ENCODE measurements at regions not wholly inside any gene's neighbourhood (a gene's known extent, or its start where the extent isn't known, plus 50 kb on each side); places are given as distances from the start of the nearest gene placed in this dataset.

DNA sequence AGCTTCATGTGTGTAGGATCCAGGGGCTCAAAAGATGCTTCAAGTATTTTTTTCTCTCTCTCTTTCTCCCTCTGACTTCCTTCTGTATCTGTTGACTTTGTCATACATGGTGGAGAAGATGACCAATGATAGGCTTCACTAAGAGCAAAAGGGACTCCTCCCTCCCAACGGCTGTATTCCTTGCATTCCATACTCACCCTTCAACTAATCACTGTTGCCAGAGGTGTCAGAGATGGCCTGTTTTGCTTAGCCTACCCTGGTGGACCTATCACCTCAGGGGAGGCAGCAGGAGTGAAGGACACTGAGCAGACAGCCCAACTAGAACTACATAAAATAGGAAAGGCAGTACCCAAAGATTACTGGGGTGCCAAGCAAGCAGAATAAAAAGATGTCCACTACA is 62.2 kb upstream of the C1QTNF7 start:
- Histone ChIP-seq H3K27me3 (ENCODE audit: insufficient read depth, low read length) (peaks cover 3% of the 10 kb centered on the region), H3K4me3 (ENCODE audit: insufficient read depth, low read depth, low read length) (no peak overlapping the region), H2AFZ (ENCODE audit: low read depth, low read length) (no peak overlapping the region), H3K36me3 (ENCODE audit: insufficient read depth, low read length) (no peaks in the 10 kb centered on the region), H3K79me2 (ENCODE audit: insufficient read depth, low read length) (no peaks in the 10 kb centered on the region), H4K20me1 (ENCODE audit: insufficient read depth, low read length) (no peaks in the 10 kb centered on the region), H3K4me2 (ENCODE audit: low read length) (no peak overlapping the region), H3K4me1 (ENCODE audit: insufficient read depth, low read length) (peaks cover 6% of the 10 kb centered on the region), H3K9ac (ENCODE audit: low read length) (no peak overlapping the region), H3K9me3 (ENCODE audit: insufficient read depth, low read depth, low read length) (no peaks in the 10 kb centered on the region), H3K27ac (ENCODE audit: low read depth, low read length) (no peak overlapping the region)
- H3K4me1 Mint-ChIP-seq (ENCODE audit: low read depth, unreplicated experiment), result peaks cover 23% of the 10 kb centered on the region
- TF ChIP-seq, protein P1, sequence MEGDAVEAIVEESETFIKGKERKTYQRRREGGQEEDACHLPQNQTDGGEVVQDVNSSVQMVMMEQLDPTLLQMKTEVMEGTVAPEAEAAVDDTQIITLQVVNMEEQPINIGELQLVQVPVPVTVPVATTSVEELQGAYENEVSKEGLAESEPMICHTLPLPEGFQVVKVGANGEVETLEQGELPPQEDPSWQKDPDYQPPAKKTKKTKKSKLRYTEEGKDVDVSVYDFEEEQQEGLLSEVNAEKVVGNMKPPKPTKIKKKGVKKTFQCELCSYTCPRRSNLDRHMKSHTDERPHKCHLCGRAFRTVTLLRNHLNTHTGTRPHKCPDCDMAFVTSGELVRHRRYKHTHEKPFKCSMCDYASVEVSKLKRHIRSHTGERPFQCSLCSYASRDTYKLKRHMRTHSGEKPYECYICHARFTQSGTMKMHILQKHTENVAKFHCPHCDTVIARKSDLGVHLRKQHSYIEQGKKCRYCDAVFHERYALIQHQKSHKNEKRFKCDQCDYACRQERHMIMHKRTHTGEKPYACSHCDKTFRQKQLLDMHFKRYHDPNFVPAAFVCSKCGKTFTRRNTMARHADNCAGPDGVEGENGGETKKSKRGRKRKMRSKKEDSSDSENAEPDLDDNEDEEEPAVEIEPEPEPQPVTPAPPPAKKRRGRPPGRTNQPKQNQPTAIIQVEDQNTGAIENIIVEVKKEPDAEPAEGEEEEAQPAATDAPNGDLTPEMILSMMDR (IDR thresholded peaks at IDR 0.05; ENCODE audit: insufficient read depth, low read depth, low read length), result no peak
- TF ChIP-seq EZH2 (IDR thresholded peaks at IDR 0.05; ENCODE audit: insufficient read depth, low read length), result no peak
- no peak overlapping the region for H3K27ac Mint-ChIP-seq (ENCODE audit: unreplicated experiment)
- no peaks in the 10 kb centered on the region for H3K9me3 Mint-ChIP-seq (ENCODE audit: unreplicated experiment)
- no peak for FAIRE-seq
- DNase-seq (ENCODE audit: low read depth), result no peak
- H3K27me3 Mint-ChIP-seq (ENCODE audit: low read depth, unreplicated experiment), result no peaks in the 10 kb centered on the region
- no peaks in the 10 kb centered on the region for H3K36me3 Mint-ChIP-seq (ENCODE audit: low read depth, unreplicated experiment)
- H3K4me3 Mint-ChIP-seq (ENCODE audit: unreplicated experiment), result no peak overlapping the region

- no peak overlapping the region for H3K27ac ChIP-seq (ENCODE audit: low read depth, low read length)
- no peak overlapping the region for H2AFZ ChIP-seq (ENCODE audit: low read depth, low read length)
- peak overlapping the region; percentile 50 for H3K27ac Mint-ChIP-seq (ENCODE audit: unreplicated experiment)
- no peak overlapping the region for H3K4me2 ChIP-seq (ENCODE audit: low read length)
- no peak overlapping the region for H3K9ac ChIP-seq (ENCODE audit: low read length)
- no peak for TF ChIP-seq EZH2 (IDR thresholded peaks at IDR 0.05; ENCODE audit: insufficient read depth, low read length)
- TF ChIP-seq, protein P1 (IDR thresholded peaks at IDR 0.05; ENCODE audit: insufficient read depth, low read depth, low read length), result no peak
- peaks cover 23% of the 10 kb centered on the region for H3K4me1 Mint-ChIP-seq (ENCODE audit: low read depth, unreplicated experiment)
- no peaks in the 10 kb centered on the region for H3K9me3 ChIP-seq (ENCODE audit: insufficient read depth, low read depth, low read length)
- no peaks in the 10 kb centered on the region for H4K20me1 ChIP-seq (ENCODE audit: insufficient read depth, low read length)
- no peaks in the 10 kb centered on the region for H3K36me3 ChIP-seq (ENCODE audit: insufficient read depth, low read length)
- H3K4me1 ChIP-seq (ENCODE audit: insufficient read depth, low read length), result peaks cover 6% of the 10 kb centered on the region
- H3K27me3 ChIP-seq (ENCODE audit: insufficient read depth, low read length), result peaks cover 3% of the 10 kb centered on the region
- no peaks in the 10 kb centered on the region for H3K79me2 ChIP-seq (ENCODE audit: insufficient read depth, low read length)
- no peaks in the 10 kb centered on the region for H3K9me3 Mint-ChIP-seq (ENCODE audit: unreplicated experiment)
- peaks cover 2% of the 10 kb centered on the region for H3K27me3 Mint-ChIP-seq (ENCODE audit: low read depth, unreplicated experiment)
- no peak overlapping the region for H3K4me3 Mint-ChIP-seq (ENCODE audit: unreplicated experiment)
- peak; percentile 60 for FAIRE-seq
- no peak overlapping the region for H3K4me3 ChIP-seq (ENCODE audit: insufficient read depth, low read depth, low read length)
- no peaks in the 10 kb centered on the region for H3K36me3 Mint-ChIP-seq (ENCODE audit: low read depth, unreplicated experiment)
- DNase-seq (ENCODE audit: low read depth), result no peak
Measured at GRCh38 chr4:15366721-15367120, 61.1 kb upstream of the C1QTNF7 start.

DNA sequence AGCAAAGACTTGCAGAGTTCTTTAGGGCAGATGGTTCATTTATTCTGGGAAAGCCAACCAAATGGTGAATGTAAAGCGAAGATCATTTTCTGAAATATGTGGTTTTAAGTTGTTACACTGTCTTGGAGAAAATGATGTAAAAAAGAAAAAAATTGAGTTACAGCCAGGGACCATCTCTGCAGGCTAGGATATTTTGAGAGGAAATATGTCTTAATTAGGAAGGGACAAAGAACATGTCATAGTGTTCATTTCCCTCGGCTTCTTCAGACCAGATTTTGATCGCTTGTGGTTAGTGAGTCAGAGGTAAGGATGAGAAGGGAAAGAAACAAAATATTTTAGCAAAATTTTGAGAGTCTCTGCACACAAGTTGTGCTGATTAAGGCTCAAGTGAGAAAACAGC is 59.0 kb upstream of the C1QTNF7 start:
- Mint-ChIP-seq H3K9me3 (ENCODE audit: unreplicated experiment) (no peaks in the 10 kb centered on the region), H3K4me1 (ENCODE audit: low read depth, unreplicated experiment) (peaks cover 19% of the 10 kb centered on the region), H3K4me3 (ENCODE audit: unreplicated experiment) (no peak overlapping the region), H3K27ac (ENCODE audit: unreplicated experiment) (no peak overlapping the region), H3K36me3 (ENCODE audit: low read depth, unreplicated experiment) (no peaks in the 10 kb centered on the region), H3K27me3 (ENCODE audit: low read depth, unreplicated experiment) (peaks cover 2% of the 10 kb centered on the region)
- Histone ChIP-seq H3K27me3 (ENCODE audit: insufficient read depth, low read length) (no peaks in the 10 kb centered on the region), H3K27ac (ENCODE audit: low read depth, low read length) (no peak overlapping the region), H2AFZ (ENCODE audit: low read depth, low read length) (no peak overlapping the region), H3K4me2 (ENCODE audit: low read length) (peak overlapping the region; percentile 14), H4K20me1 (ENCODE audit: insufficient read depth, low read length) (no peaks in the 10 kb centered on the region), H3K36me3 (ENCODE audit: insufficient read depth, low read length) (no peaks in the 10 kb centered on the region), H3K79me2 (ENCODE audit: insufficient read depth, low read length) (no peaks in the 10 kb centered on the region), H3K4me1 (ENCODE audit: insufficient read depth, low read length) (peaks cover 6% of the 10 kb centered on the region), H3K4me3 (ENCODE audit: insufficient read depth, low read depth, low read length) (no peak overlapping the region), H3K9me3 (ENCODE audit: insufficient read depth, low read depth, low read length) (no peaks in the 10 kb centered on the region), H3K9ac (ENCODE audit: low read length) (no peak overlapping the region)
- FAIRE-seq, result peak; percentile 74
- DNase-seq (ENCODE audit: low read depth), result peak; percentile 64
- no peak for TF ChIP-seq EZH2 (IDR thresholded peaks at IDR 0.05; ENCODE audit: insufficient read depth, low read length)
- TF ChIP-seq, protein P1 (IDR thresholded peaks at IDR 0.05; ENCODE audit: insufficient read depth, low read depth, low read length), result no peak

All from astrocyte (in vitro differentiated cells and primary cell).